ENCODE measurements at regions not wholly inside any gene's neighbourhood (a gene's known extent, or its start where the extent isn't known, plus 50 kb on each side); places are given as distances from the start of the nearest gene placed in this dataset.
"Not testable (repeated sequence)": the region's sequence is repeated elsewhere in the genome, so short reads cannot be mapped to it uniquely, and the experiment has no call there.

DNA sequence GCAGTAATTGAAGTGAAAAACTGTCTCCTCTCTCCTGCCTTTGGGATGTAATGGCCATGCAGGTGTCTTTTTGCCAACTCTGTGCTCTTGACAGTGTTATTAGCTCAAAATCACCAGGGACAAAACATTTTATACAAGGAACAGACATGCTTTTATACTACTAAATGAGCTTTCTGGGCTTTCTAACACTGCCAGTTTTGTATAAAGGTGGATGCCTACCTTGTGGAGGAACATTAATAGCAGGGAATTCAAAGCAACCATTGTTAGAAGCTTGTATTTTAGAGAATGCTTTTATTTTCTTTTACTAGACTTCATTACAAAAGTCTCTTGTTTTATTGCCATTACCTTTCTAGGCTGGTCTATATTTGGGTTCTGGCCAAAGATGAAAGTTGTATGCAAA lies 54.7 kb upstream of the ARSJ start:
- DNase-seq (ENCODE audit: low read depth in 2 of 2, low spot score in 1 of 2): no peak

DNA sequence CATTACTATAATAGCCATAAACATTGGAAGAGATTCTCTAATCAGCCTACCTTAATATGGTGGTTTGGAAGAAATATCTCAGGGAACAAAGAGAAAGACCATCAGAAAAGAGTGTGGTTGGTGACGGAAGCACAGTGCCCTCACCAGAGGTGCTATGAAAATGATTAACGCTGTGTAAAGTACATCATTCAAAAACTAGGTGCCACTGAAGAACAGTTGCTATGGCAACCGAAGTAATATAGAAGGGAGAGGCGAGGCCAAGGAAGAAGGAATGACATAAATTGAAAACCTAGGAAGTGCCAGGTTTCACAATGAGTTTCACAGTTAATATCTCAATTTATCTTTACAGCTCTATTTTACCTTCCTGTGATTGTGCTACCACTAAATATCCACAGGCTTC lies 57.0 kb upstream of the ARSJ start:
- DNase-seq (ENCODE audit: low read depth in 2 of 2, low spot score in 1 of 2): no peak

- DNase-seq (ENCODE audit: low read depth in 2 of 2, low spot score in 1 of 2): no peak
Measured at GRCh38 chr4:114036864-114037263, 57.4 kb upstream of the ARSJ start.

DNA sequence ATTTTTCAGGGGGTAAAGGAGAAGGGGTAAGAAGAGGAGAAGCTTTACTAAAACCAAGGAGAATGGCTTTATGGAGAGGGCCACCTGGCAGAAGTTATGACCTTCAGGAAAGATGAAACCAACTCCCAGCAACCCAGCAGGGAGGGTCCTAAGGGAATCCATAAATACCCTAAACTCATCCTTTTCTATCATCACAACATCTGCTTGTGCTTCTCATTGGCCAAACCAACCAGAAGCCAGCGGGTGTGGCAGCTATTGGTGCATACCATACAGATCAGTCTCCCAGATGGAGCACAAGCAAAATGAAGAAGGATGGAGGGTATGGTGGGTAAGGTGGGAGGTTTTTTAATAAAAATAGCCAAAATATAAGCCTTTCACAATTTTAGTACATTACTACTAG lies 58.5 kb upstream of the ARSJ start:
- DNase-seq (ENCODE audit: low read depth in 2 of 2, low spot score in 1 of 2): no peak

DNA sequence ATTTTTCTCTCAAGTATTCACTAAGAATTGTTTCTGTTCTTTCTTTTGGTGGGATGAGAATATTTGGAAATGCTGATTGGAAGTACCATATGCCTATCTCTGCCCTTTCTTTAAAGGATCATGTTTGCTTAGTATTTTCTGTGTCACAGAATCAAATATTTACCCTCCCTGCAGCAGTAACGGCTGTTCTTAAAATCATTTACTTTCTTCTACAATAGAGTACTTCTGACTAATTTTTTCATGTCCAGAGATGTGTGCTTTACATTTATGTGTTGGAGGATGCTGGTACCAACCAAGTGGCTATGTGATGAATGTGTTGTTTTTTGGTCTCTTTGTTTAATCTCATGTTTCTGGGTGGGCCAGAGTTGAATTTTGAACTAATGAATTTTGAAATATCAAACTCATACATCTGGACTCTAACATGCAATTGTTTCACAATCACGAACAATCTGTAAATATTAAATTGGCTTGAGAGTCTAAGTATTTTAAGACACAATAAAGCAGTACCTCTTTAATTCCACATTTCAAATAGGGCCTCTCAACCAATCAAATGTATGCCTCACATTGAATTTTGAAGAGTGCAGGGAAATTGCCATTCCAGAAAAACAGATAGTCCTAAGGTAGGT lies 59.4 kb upstream of the ARSJ start:
- DNase-seq (ENCODE audit: low read depth in 2 of 2, low spot score in 1 of 2): no peak

DNA sequence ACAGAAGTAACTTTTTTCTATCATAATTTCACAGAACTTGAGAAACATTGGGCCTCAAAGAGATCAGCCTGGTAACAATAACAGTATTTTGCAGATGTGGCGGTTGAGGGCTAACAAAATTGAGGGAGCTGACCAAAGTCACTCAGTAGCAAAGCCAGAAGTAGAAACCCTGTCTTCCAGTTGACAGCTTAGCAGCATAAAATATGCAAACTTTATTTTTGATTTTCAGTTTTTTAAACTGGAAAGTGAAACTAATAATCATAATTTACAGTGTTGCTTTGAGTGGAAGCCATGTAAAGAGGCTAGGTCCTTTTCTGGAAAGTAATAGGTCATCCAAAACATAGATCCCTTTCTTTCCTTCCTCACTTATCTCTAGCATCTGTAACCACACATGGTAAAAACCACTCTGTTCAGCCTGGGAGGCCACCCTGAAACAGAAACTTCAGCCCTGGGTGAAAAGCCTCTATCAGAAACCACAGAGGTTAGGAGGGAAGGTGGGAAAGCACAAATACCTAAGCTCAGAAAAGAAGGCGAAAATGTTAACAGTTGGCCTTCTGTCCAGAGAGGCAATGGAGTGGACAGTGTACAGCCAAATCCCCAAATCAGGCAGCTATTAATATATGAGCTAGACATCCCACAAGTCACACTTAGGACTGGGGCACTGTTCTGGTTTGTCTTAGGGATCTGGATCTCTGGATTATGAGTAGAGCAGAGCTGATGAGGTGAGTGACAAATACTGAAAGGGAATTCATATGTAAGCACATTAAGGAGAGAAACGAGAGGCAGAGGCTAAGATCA lies 61.1 kb upstream of the ARSJ start:
- DNase-seq (ENCODE audit: low read depth in 2 of 2, low spot score in 1 of 2): no peak

GRCh38 chr4:114041117-114041475 lies 61.6 kb upstream of the ARSJ start:
- no peak for DNase-seq (ENCODE audit: low read depth in 2 of 2, low spot score in 1 of 2)

GRCh38 chr4:114043116-114043515 lies 63.7 kb upstream of the ARSJ start:
- DNase-seq (ENCODE audit: low read depth in 2 of 2, low spot score in 1 of 2): no peak

DNA sequence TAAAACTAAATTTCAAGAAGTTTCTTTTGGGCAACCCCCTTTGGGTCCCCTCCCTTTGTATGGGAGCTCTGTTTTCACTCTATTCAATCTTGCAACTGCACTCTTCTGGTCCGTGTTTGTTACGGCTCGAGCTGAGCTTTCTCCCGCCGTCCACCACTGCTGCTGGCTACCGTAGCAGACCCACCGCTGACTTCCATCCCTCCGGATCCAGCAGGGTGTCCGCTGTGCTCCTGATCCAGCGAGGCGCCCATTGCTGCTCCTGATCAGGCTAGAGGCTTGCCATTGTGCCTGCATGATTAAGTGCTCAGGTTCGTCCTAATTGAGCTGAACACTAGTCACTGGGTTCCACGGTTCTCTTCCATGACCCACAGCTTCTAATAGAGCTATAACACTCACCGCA lies 64.9 kb upstream of the ARSJ start:
- DNase-seq (ENCODE audit: low read depth in 2 of 2, low spot score in 1 of 2): not testable (repeated sequence)

GRCh38 chr4:114046331-114046730 lies 66.9 kb upstream of the ARSJ start:
- no peak for DNase-seq (ENCODE audit: low read depth in 2 of 2, low spot score in 1 of 2)

DNA sequence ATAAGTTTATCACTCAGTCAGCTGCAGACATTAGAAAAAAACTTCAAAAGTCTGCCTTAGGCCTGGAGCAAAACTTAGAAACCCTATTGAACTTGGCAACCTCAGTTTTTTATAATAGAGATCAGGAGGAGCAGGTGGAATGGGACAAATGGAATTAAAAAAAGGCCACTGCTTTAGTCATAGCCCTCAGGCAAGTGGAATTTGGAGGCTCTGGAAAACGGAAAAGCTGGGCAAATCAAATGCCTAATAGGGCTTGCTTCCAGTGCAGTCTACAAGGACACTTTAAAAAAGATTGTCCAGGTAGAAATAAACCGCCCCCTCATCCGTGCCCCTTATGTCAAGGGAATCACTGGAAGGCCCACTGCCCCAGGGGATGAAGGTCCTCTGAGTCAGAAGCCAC lies 68.7 kb upstream of the ARSJ start:
- not testable (repeated sequence) for DNase-seq (ENCODE audit: low read depth in 2 of 2, low spot score in 1 of 2)

DNA sequence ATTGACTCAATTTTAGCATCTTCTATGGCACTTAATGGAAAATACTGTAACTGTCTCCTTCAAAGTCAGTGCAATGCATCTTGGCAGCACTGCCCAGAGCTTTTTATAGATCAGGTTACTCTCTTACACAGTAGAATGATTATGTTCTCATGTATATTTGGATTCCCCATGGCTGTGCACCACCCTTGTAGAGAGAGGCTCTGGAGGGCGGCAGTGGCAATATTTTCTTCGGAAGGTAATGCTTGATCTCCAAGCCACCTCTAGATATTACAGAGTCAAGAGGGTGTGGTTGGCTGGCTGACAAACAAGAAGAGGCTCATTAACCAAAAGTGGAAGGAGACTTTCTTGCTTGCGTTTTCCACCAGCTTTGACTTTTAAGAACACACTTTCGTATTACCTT lies 72.8 kb upstream of the ARSJ start:
- no peak for DNase-seq (ENCODE audit: low read depth in 2 of 2, low spot score in 1 of 2)

DNA sequence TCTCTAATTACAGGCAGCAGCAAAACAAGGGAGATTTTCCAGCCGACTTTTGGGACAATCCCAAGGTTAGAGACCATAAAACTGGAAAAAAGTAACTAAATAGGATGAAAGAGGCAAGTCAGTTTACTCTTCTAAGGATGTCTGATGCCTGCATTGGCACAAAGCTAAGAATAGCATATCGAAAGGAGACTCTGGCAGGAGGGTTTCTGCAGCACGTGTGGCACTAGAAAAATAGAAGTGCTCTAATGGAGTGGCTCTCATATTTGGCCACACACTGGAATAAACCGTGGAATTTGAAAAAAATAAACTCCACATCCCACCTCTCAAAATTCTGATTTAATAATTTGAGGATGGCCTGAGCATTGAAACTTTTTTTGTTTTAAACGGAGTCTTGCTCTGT lies 77.2 kb upstream of the ARSJ start:
- DNase-seq (ENCODE audit: low read depth in 2 of 2, low spot score in 1 of 2): no peak

- no peak for DNase-seq (ENCODE audit: low read depth in 2 of 2, low spot score in 1 of 2)
Measured at GRCh38 chr4:114057746-114058145, 78.3 kb upstream of the ARSJ start.

DNA sequence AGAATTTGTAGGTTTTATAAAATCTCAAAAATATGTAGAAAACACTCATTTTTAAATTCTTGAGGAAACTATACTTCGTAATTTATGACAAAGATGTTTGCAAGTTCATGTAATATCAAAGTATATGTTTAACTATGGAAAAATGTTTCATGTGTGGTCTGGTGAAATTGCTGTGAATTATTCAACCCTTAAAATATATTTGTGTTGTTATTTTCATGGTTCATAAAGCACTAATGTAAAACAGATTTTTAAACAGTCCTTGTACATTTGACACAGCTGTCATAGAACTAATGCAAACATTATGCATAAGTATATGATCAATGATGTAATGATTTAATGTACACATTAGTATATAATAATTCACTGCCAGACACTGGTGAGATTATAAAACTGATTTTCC lies 83.1 kb upstream of the ARSJ start:
- DNase-seq (ENCODE audit: low read depth in 2 of 2, low spot score in 1 of 2): no peak

- no peak for DNase-seq (ENCODE audit: low read depth in 2 of 2, low spot score in 1 of 2)
Measured at GRCh38 chr4:114072781-114073180, 93.3 kb upstream of the ARSJ start.

DNA sequence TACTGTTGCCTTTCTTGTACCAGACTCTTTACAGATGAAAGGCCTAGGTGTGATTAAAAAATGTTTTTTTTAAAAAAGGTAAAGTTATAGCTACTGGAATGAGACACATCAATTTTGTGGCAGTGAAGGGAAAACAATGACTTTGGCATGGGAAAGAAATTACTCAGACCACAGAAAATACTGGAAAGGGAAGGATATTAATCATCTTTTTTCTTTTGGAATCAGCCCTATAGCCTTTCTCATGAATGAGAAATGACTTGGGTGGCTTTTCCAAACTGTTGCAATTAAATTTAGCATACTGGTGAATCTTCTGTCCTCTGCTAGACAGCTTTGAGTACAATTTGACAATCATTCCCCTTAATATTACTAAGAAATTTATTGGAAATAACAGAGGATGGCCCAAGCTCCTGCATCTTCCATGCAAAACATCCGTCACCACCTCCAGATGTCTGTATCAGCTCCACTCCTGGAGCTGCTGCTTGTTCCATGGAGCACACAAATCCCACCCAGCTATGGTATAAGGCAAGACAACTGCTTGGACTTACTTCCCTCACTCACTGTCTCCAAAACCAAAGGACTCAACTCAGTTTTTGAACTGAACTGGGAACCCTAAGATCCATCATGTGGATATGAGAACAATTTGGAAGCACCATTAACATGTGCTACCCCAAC lies 97.6 kb upstream of the ARSJ start:
- no peak for DNase-seq (ENCODE audit: low read depth in 2 of 2, low spot score in 1 of 2)

DNA sequence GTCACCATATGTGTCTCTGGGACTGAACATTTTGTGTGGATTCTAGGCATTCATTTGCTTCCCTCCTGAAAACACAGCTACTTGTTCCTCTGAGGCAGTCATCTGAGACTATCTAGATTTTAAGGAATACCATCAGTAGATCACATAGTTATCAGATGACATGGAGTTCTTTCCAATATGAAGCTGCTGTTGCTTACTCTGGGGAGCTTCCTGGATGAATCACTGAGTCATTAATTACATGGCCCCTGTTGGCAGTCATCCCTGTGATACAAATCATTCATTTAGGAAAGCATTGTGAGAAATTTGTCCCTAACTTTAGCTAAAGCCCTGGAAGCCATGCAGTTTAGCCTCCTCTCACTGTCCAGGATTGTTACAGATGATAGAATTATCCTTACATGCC lies 98.2 kb upstream of the ARSJ start:
- no peak for DNase-seq (ENCODE audit: low read depth in 2 of 2, low spot score in 1 of 2)

- no peak for DNase-seq (ENCODE audit: low read depth in 2 of 2, low spot score in 1 of 2)
Measured at GRCh38 chr4:114078636-114079035, 99.2 kb upstream of the ARSJ start.

DNA sequence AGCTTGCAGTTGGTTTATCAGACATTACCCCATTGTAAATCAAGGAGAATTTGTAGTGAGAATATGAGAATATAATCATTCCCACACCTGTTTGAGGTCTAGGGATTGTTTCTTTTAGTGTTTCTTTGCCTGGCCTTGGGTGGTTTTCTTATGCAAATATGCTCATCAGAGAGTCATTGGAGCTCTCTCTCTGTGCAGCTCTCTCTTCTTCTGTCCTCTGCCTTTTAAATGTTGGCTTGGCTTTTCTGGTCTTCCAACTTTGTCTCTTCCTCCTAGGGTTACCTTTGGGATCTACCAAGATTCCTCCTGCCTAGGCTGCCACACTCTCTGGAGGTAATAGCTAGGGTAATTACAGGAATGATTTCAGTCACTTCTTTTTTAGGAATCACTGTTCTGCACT lies 102.3 kb upstream of the ARSJ start:
- no peak for DNase-seq (ENCODE audit: low read depth in 2 of 2, low spot score in 1 of 2)

GRCh38 chr4:114082348-114082747 lies 102.9 kb upstream of the ARSJ start:
- DNase-seq (ENCODE audit: low read depth in 2 of 2, low spot score in 1 of 2): no peak

GRCh38 chr4:114085611-114086345 lies 106.3 kb upstream of the ARSJ start:
- DNase-seq (ENCODE audit: low read depth in 2 of 2, low spot score in 1 of 2): no peak

Data from stimulated activated CD8-positive, alpha-beta memory T cell treated with anti-CD3 and anti-CD28 coated beads, Interleukin-4, amount 100 ng/mL, for 4 hours (primary cell).